Activated CD4-positive, alpha-beta memory T cell treated with anti-CD3 and anti-CD28 coated beads, Interleukin-2, amount 10 ng/mL, durations not matched to agents 7 days and 5 days (primary cell): ENCODE measurements at regions not wholly inside any gene's neighbourhood (a gene's known extent, or its start where the extent isn't known, plus 50 kb on each side); places are given as distances from the start of the nearest gene placed in this dataset.

Experiments
- CTCF ChIA-PET: fragments of 350-600 bp; sonication (Branson Sonifier 250); formaldehyde crosslinking; loops from one replicate; lab custom pipeline; 2021; ENCODE audit warnings: antibody characterized with exemption, inconsistent platforms; lab: Charles Lee
- POLR2A ChIA-PET: fragments of 350-600 bp; sonication (Branson Sonifier 250); formaldehyde crosslinking; loops from one replicate; lab custom pipeline; 2021; ENCODE audit warnings: antibody characterized with exemption; lab: Charles Lee
- DNase-seq: peaks from one replicate; pipeline ENCODE4 v3.0.0-alpha.2; 2020
- H3K27ac Mint-ChIP-seq: one replicate; pipeline ENCODE4 v1.8.0; 2021; ENCODE audit warnings: mild to moderate bottlenecking, mixed read lengths
- H3K27me3 Mint-ChIP-seq: one replicate; pipeline ENCODE4 v1.8.0; 2021; ENCODE audit warnings: mixed read lengths
- H3K36me3 Mint-ChIP-seq: one replicate; pipeline ENCODE4 v1.8.0; 2021; ENCODE audit warnings: low read depth, mixed read lengths
- H3K4me1 Mint-ChIP-seq: one replicate; pipeline ENCODE4 v1.8.0; 2021; ENCODE audit warnings: mixed read lengths
- H3K4me3 Mint-ChIP-seq: one replicate; pipeline ENCODE4 v1.8.0; 2021; ENCODE audit warnings: mild to moderate bottlenecking, mixed read lengths
- H3K9me3 Mint-ChIP-seq: one replicate; pipeline ENCODE4 v1.8.0; 2021; ENCODE audit warnings: mixed read lengths

DNA sequence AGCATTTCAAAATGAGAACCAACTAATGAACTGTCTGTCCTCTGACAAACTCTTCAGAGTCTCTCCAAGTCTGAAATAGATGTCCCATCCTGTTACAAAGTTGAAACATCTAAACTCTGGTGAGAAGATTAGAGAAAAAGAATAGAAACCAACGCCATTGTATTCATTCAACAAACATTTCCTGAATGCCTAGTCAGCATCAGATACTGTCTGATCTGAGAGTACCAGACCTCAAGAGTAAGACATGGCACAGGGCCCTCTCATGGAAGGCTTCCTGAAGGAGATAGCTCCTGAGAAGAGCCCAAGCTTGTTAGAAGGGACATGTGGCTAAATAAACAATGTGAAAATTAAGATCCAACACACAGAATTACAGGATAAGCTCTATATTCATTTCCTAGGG lies 164.1 kb upstream of the LRRN1 start:
- H3K36me3 Mint-ChIP-seq, result no peaks in the 10 kb centered on the region
- DNase-seq, result no peak
- H3K9me3 Mint-ChIP-seq, result no peaks in the 10 kb centered on the region
- no peak overlapping the region for H3K27ac Mint-ChIP-seq
- no peak overlapping the region for H3K4me3 Mint-ChIP-seq
- no peaks in the 10 kb centered on the region for H3K4me1 Mint-ChIP-seq
- ChIA-PET POLR2A (no interaction called here), CTCF (no interaction called here)
- H3K27me3 Mint-ChIP-seq, result no peaks in the 10 kb centered on the region

DNA sequence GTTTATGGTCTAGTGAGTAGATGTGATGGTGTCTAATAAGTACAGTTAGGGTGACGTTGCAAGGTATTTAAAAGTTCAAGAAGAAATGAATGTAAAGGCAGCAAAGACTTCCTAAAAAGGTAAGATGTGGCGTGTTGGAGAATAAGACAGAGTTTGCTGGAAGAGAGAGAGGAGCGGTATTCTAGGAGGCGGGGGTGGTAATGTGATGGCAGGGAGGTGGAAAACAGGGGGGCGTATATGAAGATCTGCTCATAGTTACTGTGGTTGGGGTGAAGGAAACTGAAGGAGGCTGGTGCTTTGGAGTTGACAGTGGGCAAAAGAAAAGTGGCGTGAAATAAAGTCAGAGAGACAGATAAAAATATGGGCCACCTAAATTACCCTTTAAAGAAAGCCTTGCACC lies 164.9 kb upstream of the LRRN1 start:
- H3K27me3 Mint-ChIP-seq, result no peaks in the 10 kb centered on the region
- CTCF ChIA-PET, result no interaction called here
- no peaks in the 10 kb centered on the region for H3K36me3 Mint-ChIP-seq
- no peaks in the 10 kb centered on the region for H3K4me1 Mint-ChIP-seq
- POLR2A ChIA-PET, result no interaction called here
- H3K27ac Mint-ChIP-seq, result no peak overlapping the region
- H3K9me3 Mint-ChIP-seq, result peaks cover 3% of the 10 kb centered on the region
- H3K4me3 Mint-ChIP-seq, result no peak overlapping the region
- DNase-seq, result no peak

DNA sequence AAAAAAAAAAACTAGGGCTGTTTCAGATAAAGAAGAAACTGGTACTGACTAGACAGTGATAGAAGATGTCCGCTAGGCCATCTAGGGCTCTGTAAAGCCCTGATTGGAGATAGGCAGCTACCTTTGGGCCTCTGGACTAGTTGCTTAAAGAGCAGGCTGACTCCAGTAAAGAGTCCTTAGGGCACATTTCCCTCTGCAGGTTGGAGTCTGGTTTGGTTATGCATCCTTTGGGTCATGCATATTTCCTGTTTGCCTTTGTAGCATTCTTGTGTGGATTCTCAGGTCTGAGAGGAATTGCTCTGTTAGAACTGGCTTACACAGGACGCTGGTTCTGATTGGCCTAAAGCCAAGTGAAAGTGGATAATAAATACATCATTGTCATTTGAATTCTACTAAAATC lies 165.5 kb upstream of the LRRN1 start:
- Mint-ChIP-seq H3K9me3 (peaks cover 3% of the 10 kb centered on the region), H3K27ac (no peak overlapping the region), H3K27me3 (no peaks in the 10 kb centered on the region), H3K4me1 (no peaks in the 10 kb centered on the region), H3K36me3 (no peaks in the 10 kb centered on the region), H3K4me3 (no peak overlapping the region)
- ChIA-PET CTCF (no interaction called here), POLR2A (no interaction called here)
- no peak for DNase-seq

DNA sequence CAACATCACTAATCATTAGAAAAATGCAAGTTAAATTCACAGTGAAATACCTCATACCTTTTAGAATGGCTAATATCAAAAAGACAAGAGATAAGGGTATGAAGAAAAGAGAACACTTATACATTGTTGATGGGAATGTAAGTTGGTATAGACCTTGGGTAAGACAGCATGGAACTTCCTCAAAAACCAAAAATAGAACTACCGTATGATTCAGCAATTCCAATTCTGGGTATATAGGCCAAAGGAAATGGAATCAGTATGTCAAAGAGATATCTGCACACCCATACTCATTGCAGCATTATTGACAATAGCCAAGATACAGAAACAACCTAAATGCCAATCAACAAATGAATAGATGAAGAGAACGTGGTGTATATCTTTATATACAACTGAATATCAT lies 166.8 kb upstream of the LRRN1 start:
- Mint-ChIP-seq H3K4me1 (no peaks in the 10 kb centered on the region), H3K9me3 (peaks cover 3% of the 10 kb centered on the region), H3K27ac (no peak overlapping the region), H3K36me3 (no peaks in the 10 kb centered on the region), H3K4me3 (no peak overlapping the region), H3K27me3 (no peaks in the 10 kb centered on the region)
- ChIA-PET POLR2A (interaction anchor here (1.0 kb wide), 1 partner anchor 304 kb away, joined by 3 read pairs; no protein-coding TSS in a partner anchor), CTCF (no interaction called here)
- DNase-seq, result no peak

DNA sequence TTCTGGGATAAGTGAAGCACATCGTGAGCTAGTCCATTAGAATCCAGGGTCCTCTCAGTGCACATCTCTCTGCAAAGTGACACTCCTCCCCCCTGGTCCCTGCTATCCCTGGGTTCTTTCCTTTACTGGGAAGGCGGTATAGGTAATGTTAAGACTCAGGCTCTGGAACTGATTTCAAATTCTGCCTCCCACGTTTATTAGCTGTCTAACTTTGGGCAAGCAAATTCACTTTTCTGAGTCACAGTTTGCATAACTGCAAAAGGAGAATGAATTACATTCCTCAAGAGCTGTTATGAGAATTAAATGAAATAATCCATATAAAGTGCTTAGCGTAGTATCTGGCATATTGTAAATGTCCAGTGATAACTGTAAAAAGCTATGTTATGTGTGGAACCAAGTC lies 168.1 kb upstream of the LRRN1 start:
- no peak overlapping the region for H3K4me3 Mint-ChIP-seq
- H3K9me3 Mint-ChIP-seq, result peaks cover 3% of the 10 kb centered on the region
- CTCF ChIA-PET, result no interaction called here
- H3K4me1 Mint-ChIP-seq, result no peaks in the 10 kb centered on the region
- H3K27me3 Mint-ChIP-seq, result no peaks in the 10 kb centered on the region
- POLR2A ChIA-PET, result no interaction called here
- no peak for DNase-seq
- H3K27ac Mint-ChIP-seq, result no peak overlapping the region
- H3K36me3 Mint-ChIP-seq, result no peaks in the 10 kb centered on the region

DNA sequence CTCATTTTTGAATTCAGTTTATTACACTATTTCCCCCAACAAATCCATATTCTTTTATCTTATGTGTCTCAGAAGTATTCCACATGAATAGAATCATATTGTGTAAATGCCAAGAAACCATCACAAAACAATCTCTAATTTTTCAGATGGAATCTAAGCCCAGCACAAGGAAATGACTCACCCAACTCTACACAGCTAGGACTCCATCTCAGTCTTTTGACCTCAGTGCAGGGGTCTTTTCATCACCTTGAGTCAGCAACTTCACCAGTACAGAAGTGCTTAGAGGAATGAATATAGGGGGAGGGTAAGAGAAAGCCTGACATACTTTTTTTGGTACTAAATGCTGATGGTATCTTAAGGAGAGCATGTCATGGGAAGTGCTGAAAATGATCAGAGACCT lies 169.3 kb upstream of the LRRN1 start:
- H3K36me3 Mint-ChIP-seq, result no peaks in the 10 kb centered on the region

DNA sequence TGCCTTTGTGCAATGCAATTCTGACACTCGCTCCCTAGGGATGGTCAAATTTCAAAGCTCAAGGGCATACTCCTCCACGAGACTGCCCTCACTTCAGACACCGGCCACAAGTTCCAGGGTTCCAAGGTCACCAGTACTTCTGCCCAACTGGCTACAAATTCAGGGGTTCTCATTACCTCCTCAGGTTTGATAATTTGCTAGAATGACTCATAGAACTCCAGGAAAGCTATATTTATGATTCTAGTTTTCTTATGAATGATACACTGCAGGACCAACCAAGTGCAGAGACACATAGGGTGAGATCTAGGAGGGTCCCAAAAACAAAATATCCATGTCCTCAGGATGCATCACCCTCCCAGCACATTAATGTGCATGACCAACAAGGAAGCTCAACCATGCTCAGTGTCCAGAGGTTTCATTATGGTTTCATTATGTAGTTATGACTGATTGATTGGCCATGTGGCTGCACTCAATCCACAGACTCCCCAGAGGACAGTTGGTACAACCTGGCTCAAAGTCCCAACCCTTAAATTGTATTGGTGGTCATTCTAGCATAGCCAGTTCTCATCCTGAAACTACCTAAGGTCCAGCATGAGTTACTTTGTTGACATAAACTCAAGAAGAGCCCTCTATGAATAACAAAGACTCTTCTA lies 170.4 kb upstream of the LRRN1 start:
- DNase-seq, result no peak
- peaks cover 3% of the 10 kb centered on the region for H3K9me3 Mint-ChIP-seq
- H3K4me1 Mint-ChIP-seq, result no peaks in the 10 kb centered on the region
- no peaks in the 10 kb centered on the region for H3K36me3 Mint-ChIP-seq
- no peak overlapping the region for H3K27ac Mint-ChIP-seq
- ChIA-PET POLR2A (no interaction called here), CTCF (no interaction called here)
- H3K27me3 Mint-ChIP-seq, result no peaks in the 10 kb centered on the region
- H3K4me3 Mint-ChIP-seq, result no peak overlapping the region

More for the DNA sequence above, 169.3 kb upstream of the LRRN1 start:
- ChIA-PET POLR2A (no interaction called here), CTCF (no interaction called here)
- Mint-ChIP-seq H3K9me3 (peaks cover 3% of the 10 kb centered on the region), H3K27ac (no peak overlapping the region), H3K4me3 (no peak overlapping the region), H3K4me1 (no peaks in the 10 kb centered on the region), H3K27me3 (no peaks in the 10 kb centered on the region)
- DNase-seq, result no peak

DNA sequence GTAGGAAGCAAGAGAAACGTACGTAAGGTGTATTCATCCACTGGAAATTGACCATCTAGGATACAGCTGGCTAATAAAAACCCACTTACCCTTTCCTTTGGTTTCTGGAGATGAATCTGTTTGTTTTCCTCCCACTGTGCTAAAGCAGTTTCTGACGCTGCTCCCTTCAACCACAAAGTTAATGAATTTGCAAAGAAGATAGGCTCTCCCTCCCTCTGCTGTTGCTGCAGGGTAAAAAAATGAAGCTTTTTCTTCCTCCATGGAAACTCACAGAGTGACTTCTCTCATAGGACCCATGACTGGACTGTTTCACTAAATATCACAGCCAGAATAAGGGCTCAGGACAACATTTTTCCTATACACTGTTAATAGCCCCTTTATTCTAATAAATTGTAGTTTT lies 172.1 kb upstream of the LRRN1 start:
- peaks cover 3% of the 10 kb centered on the region for H3K9me3 Mint-ChIP-seq
- CTCF ChIA-PET, result no interaction called here
- POLR2A ChIA-PET, result no interaction called here
- H3K27ac Mint-ChIP-seq, result no peak overlapping the region
- no peaks in the 10 kb centered on the region for H3K27me3 Mint-ChIP-seq
- no peak for DNase-seq
- no peak overlapping the region for H3K4me3 Mint-ChIP-seq
- H3K36me3 Mint-ChIP-seq, result no peaks in the 10 kb centered on the region
- H3K4me1 Mint-ChIP-seq, result no peaks in the 10 kb centered on the region

DNA sequence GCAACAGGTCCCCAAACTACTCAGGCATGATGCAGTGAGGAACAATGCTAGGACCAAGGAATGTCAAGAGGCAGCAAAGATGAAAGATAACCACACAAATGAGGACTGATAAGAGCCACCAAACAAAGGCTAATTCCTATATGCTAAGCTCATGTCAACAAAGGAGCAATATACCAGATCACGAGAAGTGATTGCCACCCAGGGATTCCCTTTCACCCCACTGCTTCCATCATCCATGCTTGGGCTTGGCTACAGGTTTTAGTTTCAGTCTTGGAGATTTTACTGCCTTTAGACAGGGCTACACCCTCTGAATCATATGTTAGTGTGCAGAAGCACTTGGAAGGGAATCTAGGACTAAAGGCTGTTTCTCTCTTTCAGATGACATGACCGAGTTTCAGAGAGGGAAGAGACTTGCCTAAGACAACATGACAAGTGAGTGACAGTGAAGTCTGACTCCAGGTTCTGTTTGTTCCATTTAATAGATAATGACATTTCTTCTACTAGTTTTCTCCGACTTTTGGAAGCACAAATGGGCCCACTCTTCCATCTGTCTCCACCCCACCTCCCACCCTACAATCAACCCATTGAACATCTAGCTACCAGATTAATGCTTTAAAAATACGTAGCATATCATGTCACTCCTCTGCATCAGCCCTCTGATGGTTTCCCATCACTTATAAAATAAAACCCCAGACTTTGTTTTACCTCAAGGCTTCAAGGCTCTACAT lies 173.5 kb upstream of the LRRN1 start:
- H3K36me3 Mint-ChIP-seq, result no peaks in the 10 kb centered on the region
- POLR2A ChIA-PET, result no interaction called here
- no peak for DNase-seq
- CTCF ChIA-PET, result no interaction called here
- no peaks in the 10 kb centered on the region for H3K27me3 Mint-ChIP-seq
- no peak overlapping the region for H3K27ac Mint-ChIP-seq
- H3K9me3 Mint-ChIP-seq, result peaks cover 3% of the 10 kb centered on the region
- H3K4me1 Mint-ChIP-seq, result no peaks in the 10 kb centered on the region
- no peak overlapping the region for H3K4me3 Mint-ChIP-seq

DNA sequence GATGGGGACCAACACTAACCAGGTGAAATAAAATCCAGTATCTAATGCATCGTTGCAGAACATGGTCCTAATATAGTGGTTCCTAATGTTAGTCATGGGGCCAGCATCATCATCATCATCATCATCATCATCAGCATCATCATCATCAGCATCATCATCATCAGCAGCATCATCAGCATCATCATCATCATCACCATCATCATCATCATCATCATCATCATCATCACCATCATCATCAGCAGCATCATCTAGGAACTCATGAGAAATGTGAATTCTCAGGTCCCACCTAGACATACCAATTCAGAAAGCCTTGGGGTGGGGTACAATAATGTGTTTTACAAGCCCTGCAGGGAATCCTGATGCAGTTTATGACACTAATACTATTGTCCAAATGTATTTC lies 179.4 kb upstream of the LRRN1 start:
- ChIA-PET POLR2A (no interaction called here), CTCF (no interaction called here)
- H3K36me3 Mint-ChIP-seq, result no peaks in the 10 kb centered on the region
- no peaks in the 10 kb centered on the region for H3K27me3 Mint-ChIP-seq
- DNase-seq, result no peak
- H3K4me3 Mint-ChIP-seq, result no peak overlapping the region
- H3K27ac Mint-ChIP-seq, result no peak overlapping the region
- H3K9me3 Mint-ChIP-seq, result no peaks in the 10 kb centered on the region
- no peaks in the 10 kb centered on the region for H3K4me1 Mint-ChIP-seq

DNA sequence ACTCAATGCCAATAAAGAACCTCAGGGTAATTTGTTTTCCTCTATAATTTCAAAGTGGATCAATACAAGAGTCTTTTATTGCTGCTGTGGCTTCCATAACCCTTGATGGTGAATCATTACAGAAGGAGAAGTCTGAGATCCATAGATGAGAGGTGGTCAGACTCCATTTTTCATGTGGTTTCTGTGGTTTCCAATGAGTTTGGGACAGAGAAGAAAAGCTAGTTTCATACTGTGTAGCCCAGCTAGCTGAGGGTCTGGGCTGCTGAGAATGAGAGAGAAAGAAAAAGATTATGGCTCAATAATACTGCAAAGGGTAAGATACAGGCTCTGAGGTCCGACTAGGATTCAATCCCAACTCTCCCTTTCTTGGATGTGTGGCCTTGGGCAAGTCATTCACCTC lies 180.6 kb upstream of the LRRN1 start:
- CTCF ChIA-PET, result no interaction called here
- no peaks in the 10 kb centered on the region for H3K36me3 Mint-ChIP-seq
- no peak for DNase-seq
- no peaks in the 10 kb centered on the region for H3K4me1 Mint-ChIP-seq
- H3K27me3 Mint-ChIP-seq, result no peaks in the 10 kb centered on the region
- no peak overlapping the region for H3K27ac Mint-ChIP-seq
- H3K4me3 Mint-ChIP-seq, result no peak overlapping the region
- H3K9me3 Mint-ChIP-seq, result no peaks in the 10 kb centered on the region
- POLR2A ChIA-PET, result no interaction called here

DNA sequence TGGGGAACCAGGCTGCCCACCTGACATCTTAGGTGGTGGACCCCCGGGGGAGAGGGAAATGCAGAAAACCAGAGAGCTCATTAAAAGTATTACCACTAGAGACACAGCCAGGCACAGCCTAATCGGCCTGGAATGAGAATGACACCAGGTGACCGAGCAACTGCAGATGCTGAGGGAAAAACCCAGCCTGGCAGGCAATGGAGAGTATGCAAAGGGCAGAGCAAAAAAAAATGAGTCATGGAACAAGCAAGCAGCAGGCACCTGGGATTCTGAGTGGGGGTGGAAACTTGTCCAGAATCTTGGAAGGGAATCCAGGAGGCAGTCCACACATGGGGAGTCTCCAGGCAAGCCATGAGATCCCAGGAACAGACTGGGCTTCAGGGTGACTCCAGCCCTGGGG lies 183.7 kb upstream of the LRRN1 start:
- no peaks in the 10 kb centered on the region for H3K9me3 Mint-ChIP-seq
- no peaks in the 10 kb centered on the region for H3K36me3 Mint-ChIP-seq
- CTCF ChIA-PET, result no interaction called here
- no peaks in the 10 kb centered on the region for H3K27me3 Mint-ChIP-seq
- no peak overlapping the region for H3K4me3 Mint-ChIP-seq
- no peaks in the 10 kb centered on the region for H3K4me1 Mint-ChIP-seq
- POLR2A ChIA-PET, result no interaction called here
- H3K27ac Mint-ChIP-seq, result no peak overlapping the region
- no peak for DNase-seq

DNA sequence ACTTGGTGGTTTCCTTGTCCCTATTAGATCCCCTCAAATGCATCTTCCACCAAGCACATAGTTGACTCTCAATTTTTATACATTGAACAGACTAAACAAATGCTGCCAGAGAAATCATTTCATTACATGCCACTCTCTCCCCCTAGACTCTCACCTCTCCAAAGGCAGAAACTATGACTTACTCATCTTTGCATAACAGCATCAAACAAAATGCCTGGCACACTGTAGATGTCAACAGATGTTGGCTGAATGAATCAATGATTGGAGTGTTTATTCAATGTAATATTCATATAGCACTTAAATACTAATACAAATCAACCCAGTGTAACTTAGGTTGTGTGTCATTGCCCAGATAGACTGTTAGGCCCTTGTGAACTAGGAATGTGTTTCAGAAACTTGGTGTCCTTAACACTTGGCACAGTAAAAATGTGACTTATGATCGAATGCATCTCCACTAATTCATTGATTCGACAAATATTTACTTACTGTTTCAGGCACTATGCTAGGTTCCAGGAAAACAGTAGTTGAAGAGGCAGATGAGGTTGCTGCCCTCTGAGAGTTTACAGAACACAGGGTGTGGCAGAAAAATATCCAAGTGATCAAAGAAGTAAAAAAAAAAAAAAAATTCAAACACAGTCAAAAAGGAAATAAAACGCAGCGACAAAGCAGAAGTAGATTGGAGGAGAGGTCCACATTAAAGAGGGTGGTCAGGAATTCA lies 188.5 kb upstream of the LRRN1 start:
- no peak overlapping the region for H3K27ac Mint-ChIP-seq
- H3K36me3 Mint-ChIP-seq, result no peaks in the 10 kb centered on the region
- ChIA-PET CTCF (no interaction called here), POLR2A (no interaction called here)
- no peaks in the 10 kb centered on the region for H3K4me1 Mint-ChIP-seq
- no peaks in the 10 kb centered on the region for H3K9me3 Mint-ChIP-seq
- no peaks in the 10 kb centered on the region for H3K27me3 Mint-ChIP-seq
- no peak for DNase-seq
- H3K4me3 Mint-ChIP-seq, result no peak overlapping the region
